ENCODE measurements at regions not wholly inside any gene's neighbourhood (a gene's known extent, or its start where the extent isn't known, plus 50 kb on each side); places are given as distances from the start of the nearest gene placed in this dataset.

DNA sequence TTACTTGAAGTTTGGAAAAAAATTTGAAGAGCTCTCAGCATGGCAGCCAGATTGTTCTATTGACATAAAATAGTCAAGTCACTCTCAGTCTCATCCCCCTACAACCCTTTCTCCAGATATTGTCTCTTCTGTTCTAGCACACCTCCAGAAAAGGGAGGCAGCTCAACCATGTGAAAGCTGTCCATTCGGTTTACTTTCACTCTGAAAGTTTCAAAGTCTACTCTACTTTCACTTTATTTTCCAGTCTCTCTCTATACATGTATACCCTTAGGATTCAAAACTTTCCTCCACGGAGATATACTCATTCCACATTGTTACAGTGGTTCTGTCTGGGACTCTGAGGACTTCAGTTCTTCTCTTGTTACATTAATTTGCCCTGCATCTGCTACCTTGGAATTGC lies 111.0 kb upstream of the STAC start:
- DNase-seq (ENCODE audit: low read depth in 3 of 3) = no peak

DNA sequence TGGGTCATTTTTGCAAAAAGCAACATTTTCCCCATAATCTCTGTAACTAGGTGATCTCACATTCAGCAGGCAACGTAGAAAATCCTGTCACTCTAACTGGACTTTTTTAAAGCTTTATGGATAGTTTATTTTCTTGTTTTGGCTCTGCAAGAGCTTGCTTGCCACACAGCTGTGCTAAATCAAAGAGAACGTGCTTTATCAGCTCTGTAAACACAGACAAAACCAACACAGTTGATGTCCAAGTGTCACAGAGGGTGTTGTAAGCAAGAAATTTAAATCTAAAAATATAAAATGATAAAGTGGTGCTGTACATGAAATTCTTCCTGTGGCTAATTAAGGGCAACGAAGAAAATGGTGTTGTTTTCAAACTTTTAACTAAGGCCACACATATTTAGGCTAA lies 97.5 kb upstream of the STAC start:
- no peak for DNase-seq (ENCODE audit: low read depth in 3 of 3)

DNA sequence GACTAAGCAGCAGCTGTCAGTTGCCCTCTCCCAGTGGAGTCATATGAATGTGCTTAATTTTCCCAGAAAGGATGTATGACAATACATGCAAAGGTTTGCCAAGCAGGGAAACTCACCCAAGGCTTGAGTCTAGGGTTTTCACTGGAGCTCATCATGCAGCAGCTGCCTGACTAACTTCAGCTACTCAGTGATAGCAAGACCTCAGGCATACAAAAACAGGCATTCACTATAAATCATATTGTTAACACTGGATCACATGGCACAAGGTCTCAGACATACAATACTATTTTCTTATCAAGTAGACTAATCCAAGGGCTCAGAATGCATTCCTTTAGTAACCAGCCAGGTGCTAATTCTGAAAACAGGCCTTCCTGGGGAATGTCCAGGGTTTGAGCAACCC lies 85.0 kb upstream of the STAC start:
- DNase-seq (ENCODE audit: low read depth in 3 of 3) = no peak

DNA sequence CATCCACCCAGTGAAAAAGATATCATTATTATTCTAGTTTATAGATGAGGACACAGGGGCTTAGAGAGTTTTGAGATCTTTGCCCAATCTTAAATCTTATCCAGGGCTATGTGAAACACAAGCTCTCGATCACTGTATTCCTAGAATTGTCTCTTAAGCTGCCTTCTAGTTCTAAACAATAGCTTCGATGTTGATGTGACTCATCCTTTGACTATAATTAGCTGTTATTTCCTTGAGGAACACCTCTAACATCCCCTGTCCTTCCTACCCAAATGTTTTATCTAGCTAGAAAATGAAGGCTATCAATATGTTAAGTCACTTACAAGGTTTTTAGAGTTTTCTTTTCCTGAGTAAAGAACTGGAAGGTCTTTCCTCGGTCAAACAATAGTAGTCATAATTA lies 83.1 kb upstream of the STAC start:
- DNase-seq (ENCODE audit: low read depth in 3 of 3) = no peak

DNA sequence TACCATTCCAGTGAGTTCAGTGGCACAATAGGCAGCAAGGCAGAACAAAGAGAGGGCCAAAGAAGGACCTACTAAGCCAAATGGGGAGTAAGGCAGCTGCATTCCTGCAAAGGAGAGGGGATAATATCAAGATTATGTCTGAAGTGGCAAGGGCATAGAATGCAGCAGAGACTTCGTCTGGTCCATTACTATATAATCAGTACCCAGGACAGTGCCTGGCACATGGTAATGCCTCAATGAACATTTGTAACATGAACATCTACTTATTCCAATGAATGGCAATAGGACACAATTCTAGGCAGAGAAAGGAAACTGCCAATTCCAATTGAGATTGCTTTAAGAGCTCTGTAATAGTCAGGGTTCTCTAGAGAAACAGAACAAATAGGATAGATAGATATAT lies 82.1 kb upstream of the STAC start:
- no peak for DNase-seq (ENCODE audit: low read depth in 3 of 3)

DNA sequence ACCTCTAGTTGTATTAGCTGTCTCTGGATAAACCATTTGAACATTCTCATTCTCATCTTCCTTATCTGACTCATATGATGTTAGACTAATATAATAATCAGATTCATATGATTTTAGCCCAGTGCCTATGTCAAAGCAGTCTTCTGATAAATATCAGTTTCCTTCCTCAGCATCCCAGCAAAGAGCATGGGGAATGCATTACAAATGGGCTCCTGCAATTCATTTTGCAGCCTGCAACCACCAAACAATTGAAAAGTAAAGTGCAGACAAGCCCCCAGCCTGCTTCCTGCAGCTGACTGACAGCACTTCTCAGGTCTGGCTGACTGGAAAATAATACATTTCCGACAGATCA lies 78.2 kb upstream of the STAC start:
- no peak for DNase-seq (ENCODE audit: low read depth in 3 of 3)

DNA sequence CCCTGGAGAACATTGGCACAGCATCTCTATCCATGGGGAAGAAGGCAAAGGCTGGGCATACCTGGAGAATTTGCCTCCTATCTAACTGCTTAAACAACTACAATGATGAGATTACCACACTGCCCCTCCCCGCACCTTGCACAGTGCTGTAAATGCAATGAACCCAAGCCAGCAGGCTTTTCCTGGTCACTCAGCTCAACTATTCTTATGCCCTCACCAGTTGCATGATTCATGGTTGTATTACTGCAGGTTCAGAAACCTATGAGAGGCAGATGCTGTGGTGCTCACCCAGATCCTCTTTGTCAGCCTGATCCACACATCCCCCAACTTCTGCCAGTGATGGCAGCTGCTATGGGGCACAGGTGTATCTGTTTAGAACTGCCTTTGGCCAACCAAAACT lies 77.7 kb upstream of the STAC start:
- no peak for DNase-seq (ENCODE audit: low read depth in 3 of 3)

DNA sequence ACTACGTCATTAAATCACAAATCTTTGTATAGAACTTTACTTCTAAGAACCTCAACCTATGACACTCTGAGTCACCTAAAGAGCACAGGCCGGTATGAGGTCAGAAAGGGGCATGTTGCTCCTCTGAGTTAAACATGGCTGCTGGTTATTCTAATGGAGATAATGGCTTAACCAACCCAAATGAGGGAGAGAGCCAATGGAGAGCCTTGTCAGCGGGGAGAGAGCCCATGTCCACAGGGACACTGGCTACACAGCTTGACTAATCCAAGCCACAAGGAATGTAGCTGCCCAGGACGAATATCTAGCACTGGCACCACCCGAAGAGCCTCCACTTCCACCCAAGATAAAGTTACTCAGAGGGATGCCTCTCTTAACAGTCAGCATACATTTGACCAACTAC lies 77.0 kb upstream of the STAC start:
- DNase-seq (ENCODE audit: low read depth in 3 of 3) = no peak

DNA sequence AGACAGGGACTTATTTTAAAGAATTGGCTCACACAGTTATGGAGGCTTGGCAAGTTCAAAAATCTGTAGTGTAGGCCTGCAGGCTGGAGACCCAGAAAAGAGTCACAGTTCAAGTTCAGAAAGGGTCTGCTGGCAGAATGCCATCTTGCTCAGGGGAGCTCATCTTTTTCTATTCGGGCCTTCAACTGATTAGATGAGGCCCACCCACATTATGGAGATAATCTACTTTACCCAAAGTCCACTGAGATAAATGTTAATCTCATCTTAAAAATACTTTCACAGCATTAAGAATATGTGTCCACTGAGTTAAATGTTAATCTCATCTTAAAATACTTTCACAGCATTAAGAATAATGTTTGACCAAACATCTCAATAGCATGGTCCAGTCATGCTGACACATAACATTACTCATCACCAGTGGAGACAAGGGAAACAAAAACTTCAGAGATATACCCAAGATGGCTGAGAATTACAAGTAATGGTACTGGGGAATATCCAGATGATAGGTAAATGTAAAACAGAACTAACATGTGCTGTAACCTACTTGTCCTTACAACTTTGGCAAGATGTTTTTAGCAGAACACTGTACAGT lies 74.3 kb upstream of the STAC start:
- no peak for DNase-seq (ENCODE audit: low read depth in 3 of 3)

DNA sequence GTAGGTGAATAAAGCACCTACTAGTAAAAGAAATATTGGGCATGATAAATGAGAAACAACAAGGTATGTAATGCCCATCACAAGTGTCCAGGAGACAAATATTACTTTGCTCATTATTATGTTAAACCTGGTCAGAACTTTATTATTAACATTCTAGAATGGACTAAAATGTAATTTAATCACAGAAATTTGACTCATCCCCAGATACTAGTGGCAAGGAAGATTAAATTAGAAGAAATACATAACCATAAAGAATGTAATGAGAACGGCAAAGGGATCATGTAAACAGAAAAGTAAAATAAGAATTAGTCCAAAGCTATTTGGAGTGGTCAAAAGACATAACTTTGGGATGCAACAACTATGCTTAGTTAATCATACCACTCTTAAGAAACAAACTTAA lies 71.2 kb upstream of the STAC start:
- no peak for DNase-seq (ENCODE audit: low read depth in 3 of 3)

DNA sequence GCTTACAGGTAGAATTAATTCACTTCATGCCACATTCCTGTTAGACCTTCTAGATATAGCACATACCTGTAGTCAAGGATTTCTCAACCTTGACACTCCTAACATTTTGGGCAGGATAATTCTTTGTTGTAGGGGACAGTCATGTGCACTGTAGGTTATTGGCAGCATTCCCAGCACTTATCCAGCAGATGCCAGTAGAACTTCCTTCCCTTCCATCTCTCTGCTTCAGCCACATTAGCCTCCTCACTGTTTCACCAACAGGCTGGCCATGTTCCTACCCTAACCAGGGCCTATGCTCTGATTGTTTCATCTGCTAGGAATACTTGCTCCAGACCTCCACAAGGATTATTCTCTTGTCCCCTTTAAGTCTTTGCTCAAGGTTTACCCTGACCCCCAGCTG lies 68.0 kb upstream of the STAC start:
- DNase-seq (ENCODE audit: low read depth in 3 of 3) = no peak

DNA sequence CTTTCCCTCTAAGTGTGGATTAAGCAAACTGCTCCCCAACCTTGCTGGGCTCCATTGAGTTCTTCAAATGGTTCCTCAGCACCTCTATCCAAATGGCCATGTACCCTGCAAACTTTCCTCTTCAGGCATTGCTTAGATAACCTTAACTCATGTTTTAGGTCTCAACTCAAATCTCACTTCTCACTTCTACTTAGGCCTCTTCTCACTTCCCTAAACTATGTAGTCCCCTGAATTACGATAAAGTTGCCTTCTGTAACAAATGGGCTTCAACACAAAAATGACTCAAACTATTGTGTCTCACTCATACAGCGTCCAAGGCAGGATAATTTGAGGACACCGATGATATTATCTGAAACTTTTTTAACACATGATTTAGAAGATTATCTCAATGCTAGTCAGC lies 62.4 kb upstream of the STAC start:
- no peak for DNase-seq (ENCODE audit: low read depth in 3 of 3)

DNA sequence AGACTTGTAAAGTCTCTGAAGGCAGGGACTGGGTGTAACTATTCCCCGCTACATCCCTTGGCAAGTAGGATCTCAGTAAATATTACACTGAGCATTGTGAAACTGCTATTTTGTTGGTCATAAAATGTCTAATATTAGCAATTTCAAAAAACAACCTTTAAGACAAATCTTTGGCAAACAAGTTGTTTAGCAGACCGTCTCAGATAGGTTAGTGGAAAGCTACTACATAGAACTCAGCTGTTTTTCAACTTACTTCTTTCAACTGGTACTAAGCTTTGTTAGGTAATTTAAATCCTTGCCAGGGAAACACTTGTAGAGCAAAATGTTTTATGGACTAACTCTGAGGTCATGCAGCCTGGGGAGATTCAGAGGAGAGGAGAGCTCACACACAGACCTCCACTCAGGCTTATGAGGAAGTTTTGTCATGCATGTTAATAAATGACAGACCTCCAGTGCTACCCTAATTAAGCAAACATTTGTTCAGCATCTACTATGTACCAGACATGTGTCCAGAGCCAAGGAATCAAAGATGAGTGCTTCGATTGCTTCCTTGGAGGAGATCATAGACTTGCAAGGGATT lies 61.6 kb upstream of the STAC start:
- no peak for DNase-seq (ENCODE audit: low read depth in 3 of 3)

DNA sequence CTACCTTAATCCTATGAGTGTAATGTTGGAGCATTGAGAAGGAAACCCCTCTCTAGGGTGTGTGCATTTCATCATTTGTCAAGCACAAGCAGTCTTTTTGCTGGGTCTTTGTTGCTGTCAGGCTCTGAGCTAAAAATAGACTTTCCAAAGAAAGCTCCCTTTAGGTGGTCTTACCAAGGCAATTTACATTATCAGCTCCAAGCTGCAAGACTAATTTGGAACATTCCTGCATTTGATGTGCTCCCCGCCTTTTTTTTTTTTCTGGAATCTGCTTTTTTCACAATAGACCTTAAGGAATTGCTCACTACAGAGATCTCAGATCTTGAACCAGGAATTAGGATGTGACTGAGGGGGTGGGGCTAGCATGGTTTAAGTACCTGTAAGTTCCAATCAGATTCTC lies 60.6 kb upstream of the STAC start:
- no peak for DNase-seq (ENCODE audit: low read depth in 3 of 3)
